Calu3 (cell line): ENCODE measurements at regions not wholly inside any gene's neighbourhood (a gene's known extent, or its start where the extent isn't known, plus 50 kb on each side); places are given as distances from the start of the nearest gene placed in this dataset.

Experiments
- BruUV-seq: library from RNA; stranded (reverse); fragments of 400-500 nt; replicated peaks from 2 replicates; lab custom pipeline; 2021; lab: Mats Ljungman, UMichigan
- CTCF ChIA-PET: fragments of 300-600 bp; sonication (Branson Sonifier 250); formaldehyde crosslinking; loops from one replicate; lab custom pipeline; 2022; ENCODE audit warnings: antibody characterized with exemption; lab: Charles Lee
- DNase-seq: peaks from one replicate; pipeline ENCODE4 v3.0.0; 2022
- H3K27ac Mint-ChIP-seq: one replicate; pipeline ENCODE4 v1.8.0; 2022; ENCODE audit warnings: mixed read lengths; ENCODE audit not compliant: unreplicated experiment
- H3K27me3 Mint-ChIP-seq: one replicate; pipeline ENCODE4 v1.8.0; 2022; ENCODE audit warnings: mixed read lengths; ENCODE audit not compliant: unreplicated experiment
- H3K36me3 Mint-ChIP-seq: one replicate; pipeline ENCODE4 v1.8.0; 2022; ENCODE audit warnings: mild to moderate bottlenecking, moderate library complexity, mixed read lengths; ENCODE audit not compliant: insufficient read depth, unreplicated experiment
- H3K4me1 Mint-ChIP-seq: one replicate; pipeline ENCODE4 v1.8.0; 2022; ENCODE audit warnings: mild to moderate bottlenecking, low read depth, mixed read lengths; ENCODE audit not compliant: unreplicated experiment
- H3K4me3 Mint-ChIP-seq: one replicate; pipeline ENCODE4 v1.8.0; 2022; ENCODE audit warnings: mild to moderate bottlenecking, low read depth, moderate library complexity, mixed read lengths; ENCODE audit not compliant: unreplicated experiment
- H3K9me3 Mint-ChIP-seq: one replicate; pipeline ENCODE4 v1.8.0; 2022; ENCODE audit warnings: low read depth, mixed read lengths; ENCODE audit not compliant: unreplicated experiment
- intact Hi-C: fragments of 100-400 bp; cut with micrococcal nuclease; formaldehyde crosslinking; loops from one replicate; pipeline ENCODE4 v1.10.0; 2022; ENCODE audit not compliant: unreplicated experiment
- TF ChIP-seq, protein P1 (sequence below): fragments of 200-600 bp; IDR thresholded peaks from one replicate; pipeline ENCODE4 v1.8.0; 2022; ENCODE audit warnings: antibody characterized with exemption; ENCODE audit not compliant: unreplicated experiment

DNA sequence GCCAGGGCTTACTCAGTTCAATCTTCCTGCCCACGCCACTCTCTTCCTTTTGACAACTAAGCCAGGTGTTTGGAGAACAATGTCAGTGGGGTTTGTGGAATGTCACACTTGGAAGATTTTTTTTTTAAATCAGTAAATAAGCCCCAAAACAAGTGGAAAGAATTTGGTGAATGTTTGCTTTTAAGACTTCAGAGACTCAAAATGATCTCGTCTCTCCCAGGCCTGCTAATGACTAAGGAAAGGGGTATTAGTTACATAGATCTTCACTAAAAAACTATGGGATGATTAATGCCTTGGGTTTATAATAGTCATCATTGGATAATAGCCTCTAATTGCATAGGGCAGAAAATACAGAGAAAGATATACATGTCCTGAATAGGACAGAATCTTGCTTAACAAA lies 166.4 kb downstream of the DMRT2 start:
- DNase-seq: no peak
- TF ChIP-seq, protein P1, sequence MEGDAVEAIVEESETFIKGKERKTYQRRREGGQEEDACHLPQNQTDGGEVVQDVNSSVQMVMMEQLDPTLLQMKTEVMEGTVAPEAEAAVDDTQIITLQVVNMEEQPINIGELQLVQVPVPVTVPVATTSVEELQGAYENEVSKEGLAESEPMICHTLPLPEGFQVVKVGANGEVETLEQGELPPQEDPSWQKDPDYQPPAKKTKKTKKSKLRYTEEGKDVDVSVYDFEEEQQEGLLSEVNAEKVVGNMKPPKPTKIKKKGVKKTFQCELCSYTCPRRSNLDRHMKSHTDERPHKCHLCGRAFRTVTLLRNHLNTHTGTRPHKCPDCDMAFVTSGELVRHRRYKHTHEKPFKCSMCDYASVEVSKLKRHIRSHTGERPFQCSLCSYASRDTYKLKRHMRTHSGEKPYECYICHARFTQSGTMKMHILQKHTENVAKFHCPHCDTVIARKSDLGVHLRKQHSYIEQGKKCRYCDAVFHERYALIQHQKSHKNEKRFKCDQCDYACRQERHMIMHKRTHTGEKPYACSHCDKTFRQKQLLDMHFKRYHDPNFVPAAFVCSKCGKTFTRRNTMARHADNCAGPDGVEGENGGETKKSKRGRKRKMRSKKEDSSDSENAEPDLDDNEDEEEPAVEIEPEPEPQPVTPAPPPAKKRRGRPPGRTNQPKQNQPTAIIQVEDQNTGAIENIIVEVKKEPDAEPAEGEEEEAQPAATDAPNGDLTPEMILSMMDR: no peak
- Mint-ChIP-seq H3K4me3 (no peak overlapping the region), H3K4me1 (no peaks in the 10 kb centered on the region), H3K36me3 (no peaks in the 10 kb centered on the region), H3K27ac (no peak overlapping the region), H3K9me3 (peaks cover 2% of the 10 kb centered on the region), H3K27me3 (no peaks in the 10 kb centered on the region)
- CTCF ChIA-PET: no interaction called here
- intact Hi-C loops: no loop called here
- BruUV-seq: no TSS peak

DNA sequence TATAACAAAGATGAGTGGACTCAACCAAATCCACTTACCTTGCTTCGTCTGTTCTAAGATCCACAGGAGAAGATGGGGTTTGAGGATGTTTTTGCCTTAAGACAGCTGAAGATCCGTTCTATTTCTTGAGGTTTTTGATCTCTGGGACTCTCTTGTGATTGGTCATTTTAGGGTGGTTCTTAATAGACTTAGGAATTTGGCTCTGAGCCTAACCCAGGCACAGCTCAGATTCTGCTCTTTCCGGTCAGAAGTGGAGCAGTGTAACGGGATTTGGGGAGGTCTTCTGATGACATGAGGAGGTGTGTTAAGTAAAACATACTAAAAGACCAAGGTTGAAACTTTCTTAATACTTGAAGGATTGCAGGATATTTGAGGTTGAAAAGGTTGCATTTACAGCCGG lies 166.9 kb downstream of the DMRT2 start:
- Mint-ChIP-seq H3K9me3 (peaks cover 2% of the 10 kb centered on the region), H3K36me3 (no peaks in the 10 kb centered on the region), H3K4me3 (no peak overlapping the region), H3K4me1 (no peaks in the 10 kb centered on the region), H3K27me3 (no peaks in the 10 kb centered on the region), H3K27ac (no peak overlapping the region)
- intact Hi-C loops: no loop called here
- CTCF ChIA-PET: no interaction called here
- TF ChIP-seq, protein P1: no peak
- no TSS peak for BruUV-seq
- no peak for DNase-seq

GRCh38 chr9:1219284-1219683 lies 169.1 kb downstream of the DMRT2 start:
- BruUV-seq: no TSS peak
- Mint-ChIP-seq H3K27me3 (no peaks in the 10 kb centered on the region), H3K4me1 (no peaks in the 10 kb centered on the region), H3K9me3 (peaks cover 2% of the 10 kb centered on the region), H3K27ac (no peak overlapping the region), H3K36me3 (no peaks in the 10 kb centered on the region), H3K4me3 (no peak overlapping the region)
- DNase-seq: no peak
- intact Hi-C loops: no loop called here
- TF ChIP-seq, protein P1: no peak
- CTCF ChIA-PET: no interaction called here

DNA sequence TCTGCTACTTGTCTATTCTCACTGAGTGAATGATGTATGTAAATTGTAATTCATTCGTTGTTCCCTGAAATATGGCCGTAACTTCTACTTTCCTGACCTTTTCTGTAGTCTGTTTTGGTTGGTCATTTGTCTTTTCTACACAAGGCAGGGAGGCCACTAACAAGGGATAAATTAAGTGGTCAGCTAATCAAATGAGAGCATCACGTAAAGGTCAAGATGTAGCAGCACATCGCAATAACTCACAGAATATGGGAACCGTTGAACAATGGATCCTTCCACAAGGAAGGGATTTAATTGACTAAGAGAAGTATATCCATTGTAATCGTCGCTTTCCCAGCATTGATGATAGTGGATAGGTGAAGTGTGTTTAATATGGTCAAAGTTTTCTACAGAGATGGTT lies 171.1 kb downstream of the DMRT2 start:
- Mint-ChIP-seq H3K27me3 (no peaks in the 10 kb centered on the region), H3K9me3 (peaks cover 2% of the 10 kb centered on the region), H3K36me3 (no peaks in the 10 kb centered on the region), H3K27ac (no peak overlapping the region), H3K4me3 (no peak overlapping the region), H3K4me1 (no peaks in the 10 kb centered on the region)
- intact Hi-C loops: no loop called here
- TF ChIP-seq, protein P1: no peak
- BruUV-seq: no TSS peak
- CTCF ChIA-PET: no interaction called here
- DNase-seq: no peak
